ENCODE measurements at regions not wholly inside any gene's neighbourhood (a gene's known extent, or its start where the extent isn't known, plus 50 kb on each side); places are given as distances from the start of the nearest gene placed in this dataset.

- TF ChIP-seq, protein P1, sequence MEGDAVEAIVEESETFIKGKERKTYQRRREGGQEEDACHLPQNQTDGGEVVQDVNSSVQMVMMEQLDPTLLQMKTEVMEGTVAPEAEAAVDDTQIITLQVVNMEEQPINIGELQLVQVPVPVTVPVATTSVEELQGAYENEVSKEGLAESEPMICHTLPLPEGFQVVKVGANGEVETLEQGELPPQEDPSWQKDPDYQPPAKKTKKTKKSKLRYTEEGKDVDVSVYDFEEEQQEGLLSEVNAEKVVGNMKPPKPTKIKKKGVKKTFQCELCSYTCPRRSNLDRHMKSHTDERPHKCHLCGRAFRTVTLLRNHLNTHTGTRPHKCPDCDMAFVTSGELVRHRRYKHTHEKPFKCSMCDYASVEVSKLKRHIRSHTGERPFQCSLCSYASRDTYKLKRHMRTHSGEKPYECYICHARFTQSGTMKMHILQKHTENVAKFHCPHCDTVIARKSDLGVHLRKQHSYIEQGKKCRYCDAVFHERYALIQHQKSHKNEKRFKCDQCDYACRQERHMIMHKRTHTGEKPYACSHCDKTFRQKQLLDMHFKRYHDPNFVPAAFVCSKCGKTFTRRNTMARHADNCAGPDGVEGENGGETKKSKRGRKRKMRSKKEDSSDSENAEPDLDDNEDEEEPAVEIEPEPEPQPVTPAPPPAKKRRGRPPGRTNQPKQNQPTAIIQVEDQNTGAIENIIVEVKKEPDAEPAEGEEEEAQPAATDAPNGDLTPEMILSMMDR (IDR thresholded peaks at IDR 0.05), result no peak
- H3K79me2 ChIP-seq, result no peaks in the 10 kb centered on the region
- H3K4me2 ChIP-seq (ENCODE audit: low read length), result no peak overlapping the region
- no peaks in the 10 kb centered on the region for H3K9me3 ChIP-seq (ENCODE audit: control insufficient read depth, low read length)
- H3K4me1 ChIP-seq, result no peaks in the 10 kb centered on the region
- H3K27me3 ChIP-seq (ENCODE audit: control insufficient read depth, insufficient read depth, low read length), result no peaks in the 10 kb centered on the region
- H3K27ac ChIP-seq, result no peak overlapping the region
- no peak overlapping the region for H3K9ac ChIP-seq
- no peak overlapping the region for H3K4me3 ChIP-seq (ENCODE audit: low read depth, low read length)
- no peaks in the 10 kb centered on the region for H3K36me3 ChIP-seq (ENCODE audit: control insufficient read depth, insufficient read depth, low read length)
- no peak overlapping the region for H2AFZ ChIP-seq
Measured at GRCh38 chr1:232503497-232503896, 126.4 kb downstream of the SIPA1L2 start.

- Histone ChIP-seq H3K27ac (no peak overlapping the region), H3K4me3 (ENCODE audit: low read depth, low read length) (no peak overlapping the region), H3K79me2 (no peaks in the 10 kb centered on the region), H2AFZ (no peak overlapping the region), H3K4me2 (ENCODE audit: low read length) (no peak overlapping the region), H3K9ac (no peak overlapping the region), H3K4me1 (no peaks in the 10 kb centered on the region), H3K9me3 (ENCODE audit: control insufficient read depth, low read length) (no peaks in the 10 kb centered on the region), H3K27me3 (ENCODE audit: control insufficient read depth, insufficient read depth, low read length) (no peaks in the 10 kb centered on the region), H3K36me3 (ENCODE audit: control insufficient read depth, insufficient read depth, low read length) (no peaks in the 10 kb centered on the region)
- TF ChIP-seq, protein P1 (IDR thresholded peaks at IDR 0.05), result no peak
Measured at GRCh38 chr1:232501854-232502253, 128.1 kb downstream of the SIPA1L2 start.

GRCh38 chr1:232499188-232499587, 130.7 kb downstream of the SIPA1L2 start:
- no peak overlapping the region for H3K4me3 ChIP-seq (ENCODE audit: low read depth, low read length)
- H3K4me1 ChIP-seq, result no peaks in the 10 kb centered on the region
- no peaks in the 10 kb centered on the region for H3K9me3 ChIP-seq (ENCODE audit: control insufficient read depth, low read length)
- no peak overlapping the region for H2AFZ ChIP-seq
- H3K27me3 ChIP-seq (ENCODE audit: control insufficient read depth, insufficient read depth, low read length), result no peaks in the 10 kb centered on the region
- no peaks in the 10 kb centered on the region for H3K79me2 ChIP-seq
- no peaks in the 10 kb centered on the region for H3K36me3 ChIP-seq (ENCODE audit: control insufficient read depth, insufficient read depth, low read length)
- no peak overlapping the region for H3K4me2 ChIP-seq (ENCODE audit: low read length)
- TF ChIP-seq, protein P1 (IDR thresholded peaks at IDR 0.05), result no peak
- H3K9ac ChIP-seq, result no peak overlapping the region
- no peak overlapping the region for H3K27ac ChIP-seq

DNA sequence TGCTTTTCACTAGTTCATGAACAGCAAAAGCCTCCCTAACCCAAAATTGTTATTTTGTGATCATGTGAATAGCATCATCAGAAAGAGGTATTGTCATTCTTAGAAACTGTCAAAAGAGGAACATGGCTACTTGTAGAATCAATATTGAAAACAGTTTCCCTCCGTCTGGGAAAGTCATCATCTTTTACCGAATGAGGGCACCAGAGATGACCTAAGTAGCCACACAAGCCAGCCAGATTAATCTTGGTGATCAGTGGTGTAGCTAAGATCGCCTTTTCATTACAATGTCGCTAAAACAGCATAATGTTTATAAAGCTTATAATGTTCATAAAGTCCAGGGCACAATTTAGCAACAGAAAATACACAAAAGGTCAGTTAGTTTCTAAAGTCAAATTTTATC, 136.1 kb downstream of the SIPA1L2 start:
- Histone ChIP-seq H3K9ac (no peak overlapping the region), H3K27me3 (ENCODE audit: control insufficient read depth, insufficient read depth, low read length) (no peaks in the 10 kb centered on the region), H2AFZ (no peak overlapping the region), H3K4me2 (ENCODE audit: low read length) (no peak overlapping the region), H3K27ac (no peak overlapping the region), H3K4me1 (no peaks in the 10 kb centered on the region), H3K79me2 (no peaks in the 10 kb centered on the region), H3K9me3 (ENCODE audit: control insufficient read depth, low read length) (no peaks in the 10 kb centered on the region), H3K4me3 (ENCODE audit: low read depth, low read length) (no peak overlapping the region), H3K36me3 (ENCODE audit: control insufficient read depth, insufficient read depth, low read length) (no peaks in the 10 kb centered on the region)
- TF ChIP-seq, protein P1 (IDR thresholded peaks at IDR 0.05), result no peak

DNA sequence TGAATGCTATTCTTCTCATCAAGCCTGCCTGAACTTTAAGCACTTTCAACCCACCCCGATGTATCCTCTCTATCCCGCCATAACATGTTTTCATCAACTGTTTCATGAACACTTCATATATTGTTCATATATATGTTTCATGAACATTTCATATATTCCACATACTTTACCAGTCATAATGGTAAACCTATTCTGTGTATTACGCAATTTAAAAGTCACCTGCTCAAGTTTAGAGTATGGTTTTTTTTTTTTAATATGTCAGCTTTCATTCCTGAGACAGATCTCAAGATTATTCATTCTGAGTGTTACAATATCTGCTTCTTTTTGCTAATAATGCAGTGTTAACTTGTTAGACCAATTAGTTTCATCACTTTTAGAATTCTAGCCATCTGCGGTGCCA, 140.7 kb downstream of the SIPA1L2 start:
- Histone ChIP-seq H3K79me2 (no peaks in the 10 kb centered on the region), H3K4me1 (no peaks in the 10 kb centered on the region), H2AFZ (no peak overlapping the region), H3K4me2 (ENCODE audit: low read length) (no peak overlapping the region), H3K4me3 (ENCODE audit: low read depth, low read length) (no peak overlapping the region), H3K9ac (no peak overlapping the region), H3K27ac (no peak overlapping the region), H3K36me3 (ENCODE audit: control insufficient read depth, insufficient read depth, low read length) (no peaks in the 10 kb centered on the region), H3K27me3 (ENCODE audit: control insufficient read depth, insufficient read depth, low read length) (no peaks in the 10 kb centered on the region), H3K9me3 (ENCODE audit: control insufficient read depth, low read length) (no peaks in the 10 kb centered on the region)
- TF ChIP-seq, protein P1 (IDR thresholded peaks at IDR 0.05), result no peak
